Midbrain (tissue), 1 donor: ENCODE measurements at regions not wholly inside any gene's neighbourhood (a gene's known extent, or its start where the extent isn't known, plus 50 kb on each side); places are given as distances from the start of the nearest gene placed in this dataset.
A peak's percentile ranks its signal among the peaks of the same experiment; 100 is the strongest.

Experiments used
- DNase-seq: peaks from one replicate; lab custom pipeline; 2025; lab: John Stamatoyannopoulos, UW

- no peak for DNase-seq
Measured at GRCh38 chr15:94056314-94056713, 175.0 kb upstream of the MCTP2 start.

- no peak for DNase-seq
Measured at GRCh38 chr15:94053626-94054025, 177.7 kb upstream of the MCTP2 start.

DNA sequence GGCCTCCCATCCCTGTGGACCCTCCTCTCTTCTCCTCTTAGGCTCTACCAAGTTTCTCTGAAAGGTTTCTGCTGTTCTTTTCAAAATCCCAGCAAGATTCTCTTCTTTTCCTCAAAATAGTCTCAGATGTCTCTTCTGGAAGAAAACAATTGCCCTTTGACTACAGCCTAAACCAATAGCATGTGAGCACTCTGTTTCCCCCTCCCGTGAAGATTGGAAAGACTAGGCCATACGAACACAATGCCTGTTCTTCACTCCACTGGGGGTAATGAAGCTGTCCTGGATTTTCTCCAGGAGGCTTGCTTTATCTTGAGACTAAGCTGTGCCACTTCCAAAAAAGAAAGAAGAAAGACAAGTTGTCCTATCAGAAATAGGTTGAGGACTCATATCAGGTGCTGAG, 178.7 kb upstream of the MCTP2 start:
- peak; percentile 1 for DNase-seq

DNA sequence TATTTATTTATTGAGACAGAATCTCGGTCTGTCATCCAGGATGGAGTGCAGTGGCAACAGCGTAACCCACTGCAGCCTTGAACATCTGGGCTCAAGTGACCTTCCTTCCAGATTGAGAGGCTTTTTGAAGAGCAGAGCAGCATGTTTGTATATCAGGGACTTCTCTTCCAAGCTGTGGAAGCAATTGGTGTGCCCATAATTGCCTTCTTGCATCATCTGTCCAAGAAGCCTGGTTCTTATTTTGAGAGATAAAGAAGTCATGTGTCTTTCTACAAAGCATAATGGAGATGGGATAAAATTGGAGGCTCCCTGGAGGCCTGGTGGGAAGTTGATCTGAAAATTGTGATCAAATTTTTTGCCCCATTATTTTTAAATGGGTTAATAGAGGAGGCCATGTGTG, 183.8 kb upstream of the MCTP2 start:
- DNase-seq, result no peak

- DNase-seq, result no peak
Measured at GRCh38 chr15:94042180-94042928, 189.0 kb upstream of the MCTP2 start.

- DNase-seq, result no peak
Measured at GRCh38 chr15:94041746-94042145, 189.6 kb upstream of the MCTP2 start.

DNA sequence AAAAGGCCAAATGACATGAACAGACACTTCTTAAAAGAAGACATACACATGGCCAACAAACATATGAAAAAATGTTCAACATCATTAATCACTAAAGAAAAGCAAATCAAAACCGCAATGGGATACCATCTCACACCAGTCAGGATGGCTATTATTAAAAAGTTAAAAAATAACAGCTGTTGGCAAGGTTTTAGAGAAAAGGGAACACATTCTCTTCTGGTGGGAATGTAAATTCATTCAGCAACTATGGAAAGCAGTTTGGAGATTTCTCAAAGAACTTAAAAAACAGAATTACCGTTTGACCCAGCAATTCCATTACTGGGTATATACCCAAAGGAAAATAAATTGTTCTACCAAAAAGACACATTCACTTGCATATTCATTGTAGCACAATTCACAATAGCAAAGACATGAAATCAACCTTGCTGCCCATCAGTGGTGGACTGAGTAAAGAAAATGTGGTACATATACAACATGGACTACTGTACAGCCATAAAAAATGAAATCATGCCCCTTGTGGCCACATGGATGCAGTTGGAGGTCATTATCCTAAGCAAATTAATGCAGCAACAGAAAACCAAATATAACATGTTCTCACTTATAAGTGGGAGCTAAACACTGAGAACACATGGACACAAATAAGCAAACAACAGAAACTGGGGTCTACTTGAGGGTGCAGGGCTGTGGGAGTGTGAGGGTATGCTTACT, 190.7 kb upstream of the MCTP2 start:
- no peak for DNase-seq

GRCh38 chr15:94036156-94036555, 195.2 kb upstream of the MCTP2 start:
- DNase-seq, result no peak

DNA sequence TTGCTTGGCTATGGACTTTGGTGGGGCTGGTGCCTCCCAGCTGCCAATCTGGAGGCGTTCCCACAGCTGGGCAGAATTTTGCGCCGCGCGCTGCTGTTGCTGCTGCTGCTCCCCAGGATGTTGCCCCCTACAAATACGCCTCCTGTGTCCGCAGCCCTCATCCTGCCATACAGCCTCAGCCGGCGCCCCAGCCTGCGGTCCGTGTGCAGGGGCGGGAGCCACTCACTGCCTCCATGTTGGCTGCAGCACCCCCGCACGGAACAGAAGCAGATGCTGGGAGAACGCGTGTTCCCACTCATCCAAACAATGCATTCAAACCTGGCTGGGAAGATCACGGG, 197.7 kb upstream of the MCTP2 start:
- DNase-seq, result no peak

GRCh38 chr15:94033014-94033682, 198.2 kb upstream of the MCTP2 start:
- no peak for DNase-seq

GRCh38 chr15:94032571-94032970, 198.8 kb upstream of the MCTP2 start:
- DNase-seq, result no peak

DNA sequence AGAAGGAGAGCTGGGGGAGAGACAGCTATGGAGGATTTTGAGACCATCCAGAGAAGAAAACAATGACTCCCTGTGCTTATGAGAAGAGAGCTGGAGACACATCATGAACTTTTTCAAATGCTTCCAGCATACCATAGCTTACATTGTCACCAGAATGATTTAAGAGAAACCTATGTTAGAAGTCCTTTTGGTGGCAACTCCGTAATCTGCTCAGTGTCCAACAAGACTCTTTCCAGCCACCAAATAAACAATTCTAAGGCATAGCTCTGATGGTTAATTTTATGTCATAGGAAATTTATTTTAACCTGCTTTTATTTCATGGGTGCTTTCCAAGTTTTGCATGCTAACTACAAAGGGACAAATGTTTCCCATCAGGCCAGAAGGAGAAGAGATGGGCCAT, 200.3 kb upstream of the MCTP2 start:
- no peak for DNase-seq

DNA sequence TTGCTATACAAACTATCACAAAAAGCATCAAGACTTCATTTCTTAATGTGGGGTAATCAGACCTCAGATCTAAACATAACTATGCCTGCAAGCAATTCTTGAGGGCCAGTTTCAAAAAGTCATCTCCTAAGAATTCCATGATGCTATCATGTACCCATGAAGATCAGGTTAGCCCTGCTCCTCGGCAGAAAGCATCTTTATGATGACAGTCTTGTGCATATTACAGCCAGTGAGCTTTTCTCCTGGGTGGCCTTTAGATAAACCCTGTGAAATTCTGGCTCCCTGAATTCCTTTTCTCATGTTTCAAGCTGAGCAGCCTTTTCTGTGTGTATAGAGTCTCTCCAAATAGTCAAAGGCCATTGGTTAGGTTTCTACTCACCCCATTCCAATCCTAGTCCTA, 201.9 kb upstream of the MCTP2 start:
- no peak for DNase-seq

GRCh38 chr15:94028809-94029208, 202.6 kb upstream of the MCTP2 start:
- DNase-seq, result no peak

DNA sequence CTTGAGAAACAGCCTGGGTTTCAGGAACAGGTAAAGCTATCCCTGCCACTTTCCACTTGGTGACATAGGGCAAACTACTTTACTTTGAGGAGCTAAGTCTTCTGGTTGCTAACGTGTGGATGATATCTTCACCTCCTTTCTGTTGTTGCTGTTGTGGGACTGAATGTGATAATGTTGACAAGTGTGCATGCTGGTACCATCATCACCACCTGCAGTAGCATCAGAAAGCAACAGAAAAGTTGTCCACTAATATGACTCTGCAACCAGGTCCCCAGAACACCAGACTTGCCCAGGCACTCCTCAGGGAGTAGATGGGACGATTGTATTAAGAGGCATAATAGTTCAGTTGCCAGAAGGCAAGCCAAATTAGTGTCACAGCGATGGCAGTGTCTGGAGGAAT, 203.2 kb upstream of the MCTP2 start:
- DNase-seq, result no peak

DNA sequence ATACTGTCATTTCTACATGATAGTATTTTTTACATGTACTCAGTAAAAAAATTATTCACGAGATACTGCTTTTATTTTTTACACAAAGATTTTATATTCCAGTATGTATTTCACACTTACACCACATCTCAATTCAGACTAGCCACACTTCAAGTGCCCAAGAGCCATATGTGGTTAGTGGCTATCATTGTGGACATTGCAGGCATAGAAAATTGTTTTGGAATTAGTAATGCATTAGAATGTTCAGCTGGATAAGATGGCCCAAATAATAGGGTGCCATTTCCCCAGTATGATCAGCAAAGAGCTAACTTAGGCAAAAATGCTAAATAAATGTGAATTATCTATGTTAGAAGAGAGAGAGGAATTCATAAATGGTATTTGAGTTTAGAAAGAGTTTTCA, 203.8 kb upstream of the MCTP2 start:
- DNase-seq, result no peak

DNA sequence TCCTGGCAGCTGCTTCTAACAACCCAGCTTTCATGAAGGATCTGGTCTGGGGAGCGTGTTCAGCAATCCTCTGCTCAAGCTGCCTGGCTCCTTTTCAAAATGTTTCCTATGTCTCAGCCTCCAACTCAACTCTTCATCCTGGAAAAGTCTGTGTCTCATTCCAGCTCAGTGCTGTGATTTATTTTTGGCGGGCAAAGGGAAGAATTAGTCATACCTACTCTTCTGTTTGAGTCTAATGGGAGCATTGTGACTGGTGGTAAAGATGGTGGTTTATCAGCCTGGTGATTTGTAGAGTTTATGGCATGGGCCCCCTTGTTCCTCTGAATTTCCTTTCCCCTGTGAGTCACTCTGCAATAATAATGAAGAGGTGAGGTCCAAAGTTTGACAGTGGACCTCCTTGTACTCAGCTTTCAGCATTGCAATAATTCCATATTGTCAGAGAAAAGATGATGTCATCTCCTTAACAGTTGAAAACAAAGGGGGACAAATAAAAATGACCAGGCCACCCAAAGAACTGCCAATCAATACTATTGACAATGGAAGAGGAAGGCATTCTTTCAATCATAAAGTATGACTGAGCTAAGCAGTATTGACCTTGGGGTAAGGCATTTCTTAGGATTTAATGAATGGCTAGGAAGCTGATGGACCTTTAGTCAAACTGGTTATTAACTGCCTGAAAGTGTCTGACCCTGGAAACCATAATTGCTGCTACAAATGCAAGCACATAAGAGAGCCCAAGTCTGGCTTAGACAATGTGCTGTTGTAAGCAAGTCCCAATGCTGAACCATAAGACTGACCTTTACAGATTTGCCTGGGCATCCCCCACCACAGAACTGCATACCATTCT, 204.7 kb upstream of the MCTP2 start:
- no peak for DNase-seq

DNA sequence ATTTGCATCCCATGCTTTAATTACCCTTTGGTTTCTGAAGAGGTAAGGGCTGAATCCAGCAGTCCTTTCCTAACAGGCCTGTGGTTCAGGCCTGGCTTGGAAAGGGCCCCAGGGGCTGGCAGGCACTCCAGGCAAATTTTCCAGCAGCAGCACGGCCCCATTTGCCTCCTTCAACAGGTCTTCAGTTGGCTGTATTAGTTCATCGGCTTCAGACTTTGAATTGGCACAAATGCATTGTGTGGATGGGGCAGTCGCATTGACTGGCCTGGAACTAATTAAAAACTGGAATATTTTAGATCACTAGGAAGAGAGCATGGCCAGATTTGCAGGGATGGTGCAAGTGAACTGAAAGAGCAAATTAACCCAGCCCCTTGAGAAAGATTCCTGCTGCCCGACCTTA, 207.8 kb upstream of the MCTP2 start:
- DNase-seq, result no peak

DNA sequence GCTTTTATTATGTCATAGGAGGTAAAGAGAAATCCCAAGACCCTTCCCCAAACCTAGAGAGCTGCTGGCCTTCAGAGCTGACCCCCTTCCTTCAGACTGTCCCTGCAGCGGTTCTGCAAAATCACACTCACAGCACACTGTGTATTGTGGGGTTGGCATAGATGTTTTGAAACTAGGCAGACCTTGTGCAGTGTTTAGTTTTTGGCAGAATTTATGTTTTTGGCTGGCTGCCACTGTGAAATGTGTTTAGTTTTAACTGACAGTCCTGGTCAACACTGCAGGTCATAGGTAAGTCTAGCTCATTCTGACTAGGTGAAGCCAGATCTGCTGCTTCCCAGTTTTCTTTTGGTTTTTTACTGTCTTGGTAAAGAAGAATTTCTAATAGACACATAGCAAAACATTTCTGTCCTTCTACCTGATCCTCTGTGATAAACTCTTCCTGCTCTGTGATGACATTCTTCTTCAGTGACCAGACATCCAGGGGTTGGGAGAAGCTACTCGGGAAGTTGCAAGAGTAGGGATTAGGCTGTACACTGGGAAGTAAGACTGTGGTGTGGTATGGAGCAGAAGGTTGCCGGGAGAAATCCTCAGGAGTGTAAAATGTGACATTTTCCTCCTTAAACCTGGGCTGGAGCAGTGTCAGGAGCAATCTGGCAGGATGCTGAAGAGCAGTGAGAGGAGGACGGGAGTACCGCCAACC, 209.6 kb upstream of the MCTP2 start:
- DNase-seq, result no peak

DNA sequence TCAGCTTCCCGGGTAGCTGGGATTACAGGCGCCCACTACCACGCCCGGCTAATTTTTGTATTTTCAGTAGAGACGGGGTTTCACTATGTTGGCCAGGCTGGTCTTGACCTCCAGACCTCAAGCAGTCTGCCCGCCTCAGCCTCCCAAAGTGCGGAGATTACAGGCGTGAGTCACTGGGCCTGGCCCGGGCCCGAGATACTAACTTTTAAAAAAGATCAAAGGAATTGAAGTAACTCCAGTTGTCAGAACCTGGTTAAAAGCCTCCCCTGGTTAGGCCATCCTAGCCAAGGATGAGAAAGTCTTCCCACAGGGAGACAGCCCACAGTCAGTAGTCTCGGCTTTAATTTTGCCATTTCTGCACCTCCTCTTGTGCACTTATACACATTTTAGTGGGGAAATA, 212.3 kb upstream of the MCTP2 start:
- no peak for DNase-seq

- no peak for DNase-seq
Measured at GRCh38 chr15:94015324-94015723, 216.0 kb upstream of the MCTP2 start.
